22Rv1 (cell line): ENCODE measurements at regions not wholly inside any gene's neighbourhood (a gene's known extent, or its start where the extent isn't known, plus 50 kb on each side); places are given as distances from the start of the nearest gene placed in this dataset.

Experiments
- CTCF ChIP-seq: fragments of 450-650 bp; IDR thresholded peaks from 2 replicates; pipeline ENCODE4 v1.5.1; 2017; ENCODE audit warnings: mild to moderate bottlenecking
- ZFX ChIP-seq: fragments of 450-650 bp; IDR thresholded peaks from 2 replicates; pipeline ENCODE4 v1.6.1; 2017; ENCODE audit warnings: antibody characterized with exemption, borderline replicate concordance

GRCh38 chr7:153022475-153023193, 263.1 kb downstream of the ACTR3B start:
- TF ChIP-seq CTCF: no peak
- no peak for TF ChIP-seq ZFX
